IMR-90 (cell line): ENCODE measurements at regions not wholly inside any gene's neighbourhood (a gene's known extent, or its start where the extent isn't known, plus 50 kb on each side); places are given as distances from the start of the nearest gene placed in this dataset.

Experiments used
- ATAC-seq: fragments of 200-7000 bp; cut with Tn5 transposase; 2 replicates; pipeline ENCODE4 v1.9.1; 2020; ENCODE audit warnings: low read depth, mild to moderate bottlenecking, moderate library complexity
- BruUV-seq: library from RNA; stranded (reverse); fragments of 400-500 nt; replicated peaks from 2 replicates; lab custom pipeline; 2021; lab: Mats Ljungman, UMichigan
- CTCF ChIA-PET: fragments of 300-600 bp; formaldehyde crosslinking; extraction: SDS; loops from one replicate; lab custom pipeline; 2021; ENCODE audit warnings: antibody characterized with exemption; lab: Yijun Ruan, JAX
- POLR2A ChIA-PET: fragments of 300-600 bp; sonication (Branson Sonifier 250); formaldehyde crosslinking; loops from one replicate; lab custom pipeline; 2022; ENCODE audit warnings: antibody characterized with exemption; ENCODE audit not compliant: unreplicated experiment; lab: Charles Lee
- DNase-seq: peaks from one replicate; pipeline ENCODE4 v3.0.0; 2013
- H2AFZ ChIP-seq: replicated peaks from 2 replicates; pipeline ENCODE3; 2013; ENCODE audit warnings: low read length, mild to moderate bottlenecking; ENCODE audit not compliant: poor library complexity
- H2AK5ac ChIP-seq: 2 replicates; pipeline ENCODE4 v1.6.1; 2013; ENCODE audit warnings: low read depth, low read length, inconsistent platforms
- H2AK9ac ChIP-seq: replicated peaks from 2 replicates; pipeline ENCODE3; 2013; ENCODE audit warnings: mild to moderate bottlenecking, low read depth, low read length, moderate library complexity; ENCODE audit not compliant: poor library complexity
- H2BK120ac ChIP-seq: 2 replicates; pipeline ENCODE4 v1.6.1; 2013; ENCODE audit warnings: low read depth, low read length, inconsistent platforms
- H2BK15ac ChIP-seq: 3 replicates; pipeline ENCODE4 v1.6.1; 2013; ENCODE audit warnings: low read depth, low read length, inconsistent platforms
- H2BK20ac ChIP-seq: 2 replicates; pipeline ENCODE4 v1.6.1; 2013; ENCODE audit warnings: low read depth, mild to moderate bottlenecking, inconsistent platforms, low read length, moderate library complexity
- H2BK5ac ChIP-seq: 2 replicates; pipeline ENCODE4 v1.6.1; 2013; ENCODE audit warnings: mild to moderate bottlenecking, low read depth, low read length, inconsistent platforms; ENCODE audit not compliant: poor library complexity, severe bottlenecking
- H3K14ac ChIP-seq: replicated peaks from 2 replicates; pipeline ENCODE4 v1.6.1; 2013; ENCODE audit warnings: low read depth, low read length, inconsistent platforms
- H3K18ac ChIP-seq: 2 replicates; pipeline ENCODE4 v1.6.1; 2013; ENCODE audit warnings: low read depth, low read length, control low read depth
- H3K23ac ChIP-seq: 2 replicates; pipeline ENCODE4 v1.6.1; 2013; ENCODE audit warnings: low read depth, low read length, inconsistent platforms
- H3K27ac ChIP-seq: 2 replicates; pipeline ENCODE4 v1.5.1; 2013; ENCODE audit warnings: mild to moderate bottlenecking, control low read depth, low read length; ENCODE audit not compliant: insufficient read depth
- H3K27me3 ChIP-seq: 2 replicates; pipeline ENCODE4 v1.6.1; 2013; ENCODE audit warnings: low read length; ENCODE audit not compliant: control insufficient read depth, insufficient read depth
- H3K36me3 ChIP-seq: 2 replicates; pipeline ENCODE4 v1.6.1; 2013; ENCODE audit warnings: low read length, mixed read lengths; ENCODE audit not compliant: control insufficient read depth, insufficient read depth
- H3K4ac ChIP-seq: 2 replicates; pipeline ENCODE4 v1.6.1; 2013; ENCODE audit warnings: low read depth, low read length, inconsistent platforms
- H3K4me1 ChIP-seq: 2 replicates; pipeline ENCODE4 v1.6.1; 2013; ENCODE audit warnings: low read length, mixed read lengths; ENCODE audit not compliant: control insufficient read depth, insufficient read depth
- H3K4me2 ChIP-seq: 2 replicates; pipeline ENCODE4 v1.6.1; 2013; ENCODE audit warnings: low read depth, mild to moderate bottlenecking, control low read depth, low read length, moderate library complexity
- H3K4me3 ChIP-seq: 2 replicates; pipeline ENCODE4 v1.5.1; 2013; ENCODE audit warnings: low read depth, mild to moderate bottlenecking, control low read depth, low read length, moderate library complexity; ENCODE audit not compliant: insufficient read depth
- H3K56ac ChIP-seq: 2 replicates; pipeline ENCODE4 v1.6.1; 2013; ENCODE audit warnings: low read length, inconsistent platforms; ENCODE audit not compliant: insufficient read depth; ENCODE audit errors: extremely low read depth
- H3K79me1 ChIP-seq, 2 experiments: 2 replicates each; pipeline ENCODE4 v1.6.1; 2013; ENCODE audit warnings: low read length in 2 of 2, inconsistent platforms in 1 of 2, low read depth in 1 of 2
- H3K9ac ChIP-seq: 2 replicates; pipeline ENCODE4 v1.6.1; 2013; ENCODE audit warnings: low read depth, low read length, control low read depth
- H3K9me1 ChIP-seq: 2 replicates; pipeline ENCODE4 v1.6.1; 2013; ENCODE audit warnings: low read length, inconsistent platforms; ENCODE audit not compliant: insufficient read depth
- H3K9me3 ChIP-seq: 2 replicates; pipeline ENCODE4 v1.6.1; 2013; ENCODE audit warnings: low read length; ENCODE audit not compliant: control insufficient read depth, insufficient read depth
- H4K20me1 ChIP-seq: 2 replicates; pipeline ENCODE4 v1.6.1; 2013; ENCODE audit warnings: low read length, inconsistent platforms; ENCODE audit not compliant: insufficient read depth
- H4K5ac ChIP-seq: 2 replicates; pipeline ENCODE4 v1.6.1; 2013; ENCODE audit warnings: mild to moderate bottlenecking, low read depth, low read length, control low read depth
- H4K8ac ChIP-seq, 2 experiments: 2 replicates each; pipeline ENCODE4 v1.6.1; 2013; ENCODE audit warnings: low read depth in 2 of 2, low read length in 2 of 2, control low read depth in 1 of 2, inconsistent platforms in 1 of 2
- H4K91ac ChIP-seq: 2 replicates; pipeline ENCODE4 v1.6.1; 2013; ENCODE audit warnings: low read depth, low read length, inconsistent platforms; ENCODE audit not compliant: insufficient read depth
- BHLHE40 ChIP-seq: fragments of 150-350 bp; IDR thresholded peaks from 2 replicates; pipeline ENCODE4 v1.6.1; 2016; ENCODE audit warnings: mild to moderate bottlenecking, low read depth, low read length
- CEBPB ChIP-seq: IDR thresholded peaks from 2 replicates; pipeline ENCODE4 v1.6.1; 2012; ENCODE audit warnings: low read depth, low read length, improper control_type of control experiment
- CHD1 ChIP-seq: IDR thresholded peaks from 2 replicates; pipeline ENCODE4 v1.6.1; 2012; ENCODE audit warnings: low read depth, low read length, improper control_type of control experiment
- FOS ChIP-seq: fragments of 150-350 bp; IDR thresholded peaks from 2 replicates; pipeline ENCODE4 v1.6.1; 2016; ENCODE audit warnings: low read depth, low read length
- MAFK ChIP-seq: IDR thresholded peaks from 2 replicates; pipeline ENCODE4 v1.6.1; 2012; ENCODE audit warnings: low read depth, low read length, improper control_type of control experiment
- MAZ ChIP-seq: IDR thresholded peaks from 2 replicates; pipeline ENCODE4 v1.6.1; 2012; ENCODE audit warnings: low read depth, mild to moderate bottlenecking, low read length, improper control_type of control experiment, moderate library complexity, borderline replicate concordance
- MXI1 ChIP-seq: IDR thresholded peaks from 2 replicates; pipeline ENCODE4 v1.6.1; 2012; ENCODE audit warnings: low read depth, mild to moderate bottlenecking, low read length, moderate library complexity, borderline replicate concordance
- NFE2L2 ChIP-seq: fragments of 150-350 bp; IDR thresholded peaks from 2 replicates; pipeline ENCODE4 v1.6.1; 2016; ENCODE audit warnings: low read depth, mild to moderate bottlenecking, low read length
- POLR2A ChIP-seq: IDR thresholded peaks from 2 replicates; pipeline ENCODE4 v1.6.1; 2012; ENCODE audit warnings: mild to moderate bottlenecking, low read depth, low read length
- RAD21 ChIP-seq: IDR thresholded peaks from 2 replicates; pipeline ENCODE4 v1.6.1; 2012; ENCODE audit warnings: low read length, improper control_type of control experiment
- RCOR1 ChIP-seq: IDR thresholded peaks from 2 replicates; pipeline ENCODE4 v1.6.1; 2012; ENCODE audit warnings: mild to moderate bottlenecking, low read length, improper control_type of control experiment; ENCODE audit not compliant: insufficient replicate concordance
- RFX5 ChIP-seq: IDR thresholded peaks from 2 replicates; pipeline ENCODE4 v1.8.0; 2012; ENCODE audit warnings: low read depth, mild to moderate bottlenecking, low read length, moderate library complexity
- SMC3 ChIP-seq: fragments of 150-350 bp; IDR thresholded peaks from 2 replicates; pipeline ENCODE4 v1.6.1; 2016; ENCODE audit warnings: low read depth, mild to moderate bottlenecking, antibody characterized with exemption, low read length, moderate library complexity
- WGBS, 2 experiments: methylation state at CpG; one replicate each; pipeline versions ENCODE4 v1.1.5 to v1.1.7; 2013; ENCODE audit warnings: missing lambda C conversion rate in 2 of 2; ENCODE audit not compliant: insufficient read length in 1 of 2; ENCODE audit errors: extremely low coverage in 2 of 2; 5-methylcytosine and 5-hydroxymethylcytosine counted together
- dilution Hi-C: fragments of 300-500 bp; cut with HindIII; formaldehyde crosslinking; loops from one replicate; pipeline ENCODE4 v1.14.3; 2018; ENCODE audit warnings: low sequenced_read_pairs; ENCODE audit not compliant: unreplicated experiment
- in situ Hi-C: fragments of 300-500 bp; cut with MboI; formaldehyde crosslinking; loops from 3 replicates; pipeline ENCODE4 v1.14.3; 2019; ENCODE audit warnings: low sequenced_read_pairs, inconsistent platforms, mixed read lengths
- intact Hi-C: fragments of 100-400 bp; cut with micrococcal nuclease; formaldehyde crosslinking; loops from 2 replicates; pipeline ENCODE4 v1.10.0; 2022
- TF ChIP-seq, protein P1 (sequence below): conservative IDR thresholded peaks from 2 replicates; pipeline ENCODE4 v1.5.1; 2012; ENCODE audit warnings: mild to moderate bottlenecking, low read depth, low read length, improper control_type of control experiment
- TF ChIP-seq, protein P2 (sequence below): fragments of 150-350 bp; IDR thresholded peaks from 2 replicates; pipeline ENCODE4 v1.6.1; 2016; ENCODE audit warnings: low read depth, mild to moderate bottlenecking, low read length, moderate library complexity, borderline replicate concordance
- TF ChIP-seq, protein P3 (sequence below): fragments of 150-350 bp; IDR thresholded peaks from 2 replicates; pipeline ENCODE4 v1.6.1; 2017; ENCODE audit warnings: mild to moderate bottlenecking, antibody characterized with exemption, low read length, low read depth

DNA sequence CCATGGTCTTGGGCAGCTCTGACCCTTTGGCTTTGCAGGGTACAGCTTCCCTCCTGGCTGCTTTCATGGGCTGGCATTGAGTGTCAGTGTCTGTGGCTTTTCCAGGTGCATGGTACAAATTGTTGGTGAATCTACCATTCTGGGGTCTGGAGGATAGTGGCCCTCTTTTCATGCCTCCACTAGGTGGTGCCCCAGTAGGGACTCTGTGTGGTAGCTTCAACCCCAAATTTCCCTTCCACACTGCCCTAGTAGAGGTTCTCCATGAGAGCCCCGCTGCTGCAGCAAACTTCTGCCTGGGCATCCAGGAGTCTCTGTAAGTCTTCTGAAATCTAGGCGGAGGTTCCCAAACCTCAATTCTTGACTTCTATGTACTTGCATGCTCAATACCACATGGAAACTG lies 494.5 kb upstream of the LRRC7 start:
- in situ Hi-C loops, result no loop called here
- Histone ChIP-seq H3K9ac (no peak overlapping the region), H3K9me1 (no peaks in the 10 kb centered on the region), H2BK120ac (no peak overlapping the region), H3K14ac (no peak overlapping the region), H3K9me3 (no peaks in the 10 kb centered on the region; the same call in 1 of the 2 replicates), H2BK5ac (no peak overlapping the region), H3K4me2 (no peak overlapping the region), H3K4ac (no peak overlapping the region), H3K27ac (no peak overlapping the region), H2AFZ (no peak overlapping the region), H2AK5ac (no peak overlapping the region), H2AK9ac (no peak overlapping the region), H3K36me3 (no peaks in the 10 kb centered on the region), H3K18ac (no peak overlapping the region), H2BK20ac (no peak overlapping the region), H3K23ac (no peak overlapping the region), H3K56ac (no peak overlapping the region), H3K27me3 (no peaks in the 10 kb centered on the region), H4K91ac (no peak overlapping the region), H4K8ac (no peak overlapping the region), H4K5ac (no peak overlapping the region), H3K79me1 (no peaks in the 10 kb centered on the region), H2BK15ac (no peak overlapping the region), H3K4me1 (no peaks in the 10 kb centered on the region), H3K4me3 (no peak overlapping the region), H4K20me1 (no peaks in the 10 kb centered on the region)
- dilution Hi-C loops, result no loop called here
- TF ChIP-seq MAZ (no peak), NFE2L2 (no peak), MXI1 (no peak), POLR2A (no peak), RAD21 (no peak), RCOR1 (no peak), MAFK (no peak), SMC3 (no peak), CHD1 (no peak), RFX5 (no peak), BHLHE40 (no peak), CEBPB (no peak), FOS (no peak)
- TF ChIP-seq, protein P1, sequence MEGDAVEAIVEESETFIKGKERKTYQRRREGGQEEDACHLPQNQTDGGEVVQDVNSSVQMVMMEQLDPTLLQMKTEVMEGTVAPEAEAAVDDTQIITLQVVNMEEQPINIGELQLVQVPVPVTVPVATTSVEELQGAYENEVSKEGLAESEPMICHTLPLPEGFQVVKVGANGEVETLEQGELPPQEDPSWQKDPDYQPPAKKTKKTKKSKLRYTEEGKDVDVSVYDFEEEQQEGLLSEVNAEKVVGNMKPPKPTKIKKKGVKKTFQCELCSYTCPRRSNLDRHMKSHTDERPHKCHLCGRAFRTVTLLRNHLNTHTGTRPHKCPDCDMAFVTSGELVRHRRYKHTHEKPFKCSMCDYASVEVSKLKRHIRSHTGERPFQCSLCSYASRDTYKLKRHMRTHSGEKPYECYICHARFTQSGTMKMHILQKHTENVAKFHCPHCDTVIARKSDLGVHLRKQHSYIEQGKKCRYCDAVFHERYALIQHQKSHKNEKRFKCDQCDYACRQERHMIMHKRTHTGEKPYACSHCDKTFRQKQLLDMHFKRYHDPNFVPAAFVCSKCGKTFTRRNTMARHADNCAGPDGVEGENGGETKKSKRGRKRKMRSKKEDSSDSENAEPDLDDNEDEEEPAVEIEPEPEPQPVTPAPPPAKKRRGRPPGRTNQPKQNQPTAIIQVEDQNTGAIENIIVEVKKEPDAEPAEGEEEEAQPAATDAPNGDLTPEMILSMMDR, result no peak
- TF ChIP-seq, protein P2, sequence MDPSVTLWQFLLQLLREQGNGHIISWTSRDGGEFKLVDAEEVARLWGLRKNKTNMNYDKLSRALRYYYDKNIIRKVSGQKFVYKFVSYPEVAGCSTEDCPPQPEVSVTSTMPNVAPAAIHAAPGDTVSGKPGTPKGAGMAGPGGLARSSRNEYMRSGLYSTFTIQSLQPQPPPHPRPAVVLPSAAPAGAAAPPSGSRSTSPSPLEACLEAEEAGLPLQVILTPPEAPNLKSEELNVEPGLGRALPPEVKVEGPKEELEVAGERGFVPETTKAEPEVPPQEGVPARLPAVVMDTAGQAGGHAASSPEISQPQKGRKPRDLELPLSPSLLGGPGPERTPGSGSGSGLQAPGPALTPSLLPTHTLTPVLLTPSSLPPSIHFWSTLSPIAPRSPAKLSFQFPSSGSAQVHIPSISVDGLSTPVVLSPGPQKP, result no peak
- TF ChIP-seq, protein P3, sequence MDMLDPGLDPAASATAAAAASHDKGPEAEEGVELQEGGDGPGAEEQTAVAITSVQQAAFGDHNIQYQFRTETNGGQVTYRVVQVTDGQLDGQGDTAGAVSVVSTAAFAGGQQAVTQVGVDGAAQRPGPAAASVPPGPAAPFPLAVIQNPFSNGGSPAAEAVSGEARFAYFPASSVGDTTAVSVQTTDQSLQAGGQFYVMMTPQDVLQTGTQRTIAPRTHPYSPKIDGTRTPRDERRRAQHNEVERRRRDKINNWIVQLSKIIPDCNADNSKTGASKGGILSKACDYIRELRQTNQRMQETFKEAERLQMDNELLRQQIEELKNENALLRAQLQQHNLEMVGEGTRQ, result no peak
- no peak for DNase-seq
- WGBS, 2 experiments, result 59% methylated on average over 2 of the region's 2 CpGs; no CpG with 5 or more reads in 1 of the 2 experiments
- BruUV-seq, result no TSS peak
- ChIA-PET POLR2A (no interaction called here), CTCF (no interaction called here)
- no peak for ATAC-seq
- intact Hi-C loops, result no loop called here
